Body of pancreas (tissue), 4 donors: ENCODE measurements at regions not wholly inside any gene's neighbourhood (a gene's known extent, or its start where the extent isn't known, plus 50 kb on each side); places are given as distances from the start of the nearest gene placed in this dataset.

Experiments used
- POLR2A ChIP-seq, 3 donors: fragments of 450-650 bp; IDR thresholded peaks; one replicate each; pipeline ENCODE4 v1.6.1; 2016; ENCODE audit warnings: antibody characterized with exemption in 3 of 3, mild to moderate bottlenecking in 2 of 3
- TF ChIP-seq, protein P1 (sequence below), 7 experiments: fragments of 450-650 bp in 4 of 7; fragments of 200-600 bp in 3 of 7; sonication (generic) in 3 of 7; IDR thresholded peaks; one replicate each; pipeline ENCODE4 v1.5.1; 2016 to 2019; ENCODE audit warnings: antibody characterized with exemption in 7 of 7

DNA sequence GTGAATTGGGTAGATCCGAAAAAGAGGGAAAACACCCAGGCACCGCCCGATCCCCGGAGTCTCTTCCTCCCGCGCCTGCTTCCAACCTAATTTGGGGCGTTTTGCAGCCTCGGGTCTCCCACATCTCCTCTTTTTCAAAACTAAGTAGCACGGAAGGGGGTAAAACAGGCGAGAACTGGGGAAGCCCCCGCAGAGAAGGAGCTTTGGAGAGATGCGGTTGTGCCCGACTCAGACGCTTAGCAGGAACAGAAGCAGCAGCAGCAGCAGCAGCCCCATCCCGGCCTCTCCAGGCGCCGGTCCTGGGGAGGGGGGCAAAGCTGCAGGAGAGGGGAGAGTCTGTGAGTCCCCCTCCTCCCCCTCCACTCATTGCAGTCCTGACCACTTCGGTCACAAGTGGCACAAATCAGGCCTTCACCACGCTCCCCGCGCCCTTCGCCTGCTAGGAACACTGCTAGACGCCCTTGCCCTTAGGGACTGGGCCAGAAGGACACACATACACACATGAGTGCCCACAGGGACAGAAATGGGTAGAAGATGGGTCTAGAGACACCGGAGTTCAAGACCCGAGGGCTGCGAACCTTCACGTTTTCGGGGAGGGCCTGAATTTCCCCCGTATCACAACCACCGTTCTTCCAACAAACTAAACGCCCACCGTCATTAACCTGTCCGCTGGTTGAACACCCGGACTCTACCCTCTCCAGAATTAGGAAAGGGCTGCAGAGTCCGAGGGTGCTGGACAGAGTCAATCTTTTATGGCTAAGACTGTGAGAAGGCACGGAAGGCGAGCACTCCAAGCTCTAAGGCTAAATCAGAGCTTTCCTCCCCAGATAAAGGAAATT, 98.3 kb upstream of the HSD17B12 start:
- TF ChIP-seq, protein P1, sequence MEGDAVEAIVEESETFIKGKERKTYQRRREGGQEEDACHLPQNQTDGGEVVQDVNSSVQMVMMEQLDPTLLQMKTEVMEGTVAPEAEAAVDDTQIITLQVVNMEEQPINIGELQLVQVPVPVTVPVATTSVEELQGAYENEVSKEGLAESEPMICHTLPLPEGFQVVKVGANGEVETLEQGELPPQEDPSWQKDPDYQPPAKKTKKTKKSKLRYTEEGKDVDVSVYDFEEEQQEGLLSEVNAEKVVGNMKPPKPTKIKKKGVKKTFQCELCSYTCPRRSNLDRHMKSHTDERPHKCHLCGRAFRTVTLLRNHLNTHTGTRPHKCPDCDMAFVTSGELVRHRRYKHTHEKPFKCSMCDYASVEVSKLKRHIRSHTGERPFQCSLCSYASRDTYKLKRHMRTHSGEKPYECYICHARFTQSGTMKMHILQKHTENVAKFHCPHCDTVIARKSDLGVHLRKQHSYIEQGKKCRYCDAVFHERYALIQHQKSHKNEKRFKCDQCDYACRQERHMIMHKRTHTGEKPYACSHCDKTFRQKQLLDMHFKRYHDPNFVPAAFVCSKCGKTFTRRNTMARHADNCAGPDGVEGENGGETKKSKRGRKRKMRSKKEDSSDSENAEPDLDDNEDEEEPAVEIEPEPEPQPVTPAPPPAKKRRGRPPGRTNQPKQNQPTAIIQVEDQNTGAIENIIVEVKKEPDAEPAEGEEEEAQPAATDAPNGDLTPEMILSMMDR (IDR thresholded peaks at IDR 0.05) = no peak
- no peak for TF ChIP-seq POLR2A (IDR thresholded peaks at IDR 0.05)
